GM06990 (cell line): ENCODE measurements at regions not wholly inside any gene's neighbourhood (a gene's known extent, or its start where the extent isn't known, plus 50 kb on each side); places are given as distances from the start of the nearest gene placed in this dataset.

Source experiments
- DNase-seq: peaks from one replicate; pipeline ENCODE4 v3.0.0-alpha.2; 2011; ENCODE audit not compliant: insufficient read length; ENCODE audit errors: extremely low read depth
- H3K27me3 ChIP-seq: replicated peaks from 2 replicates; pipeline ENCODE4 v1.6.0; 2011; ENCODE audit warnings: low read length; ENCODE audit not compliant: control insufficient read depth, insufficient read depth
- H3K36me3 ChIP-seq: 2 replicates; pipeline ENCODE4 v1.5.1; 2011; ENCODE audit warnings: low read length; ENCODE audit not compliant: control insufficient read depth, insufficient read depth
- H3K4me3 ChIP-seq: replicated peaks from 2 replicates; pipeline ENCODE4 v1.5.1; 2011; ENCODE audit warnings: low read depth, mild to moderate bottlenecking, control low read depth, low read length
- CTCF ChIP-seq: IDR thresholded peaks from 2 replicates; pipeline ENCODE4 v1.5.1; 2011; ENCODE audit warnings: low read length, control low read depth, mild to moderate bottlenecking, inconsistent platforms; ENCODE audit not compliant: insufficient read depth, poor library complexity, severe bottlenecking

GRCh38 chr18:64589000-64589399 is 440.1 kb upstream of the LINC00305 start:
- H3K4me3 ChIP-seq, result no peak overlapping the region
- no peaks in the 10 kb centered on the region for H3K36me3 ChIP-seq
- TF ChIP-seq CTCF, result no peak
- no peaks in the 10 kb centered on the region for H3K27me3 ChIP-seq
- no peak for DNase-seq

DNA sequence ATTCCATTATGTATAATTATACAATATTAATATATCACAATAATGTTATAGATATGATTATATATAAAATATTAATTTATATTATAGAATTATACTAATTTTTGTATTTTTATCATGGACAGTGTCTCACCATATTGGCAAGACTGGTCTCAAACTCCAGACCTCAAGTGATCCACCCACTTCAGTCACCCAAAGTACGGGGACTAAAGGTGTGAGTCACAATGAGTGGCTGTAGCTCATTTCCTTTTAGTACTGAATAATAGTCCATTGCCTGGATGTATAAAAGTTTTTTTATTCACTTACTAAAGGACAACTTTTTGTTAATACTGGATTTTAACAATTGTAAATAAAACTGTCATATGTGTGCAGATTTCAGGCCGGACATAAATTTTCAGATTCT is 417.6 kb upstream of the LINC00305 start:
- TF ChIP-seq CTCF, result no peak
- no peaks in the 10 kb centered on the region for H3K27me3 ChIP-seq
- no peaks in the 10 kb centered on the region for H3K36me3 ChIP-seq
- no peak overlapping the region for H3K4me3 ChIP-seq
- DNase-seq, result no peak

GRCh38 chr18:64562651-64563050 is 413.8 kb upstream of the LINC00305 start:
- H3K36me3 ChIP-seq, result no peaks in the 10 kb centered on the region

DNA sequence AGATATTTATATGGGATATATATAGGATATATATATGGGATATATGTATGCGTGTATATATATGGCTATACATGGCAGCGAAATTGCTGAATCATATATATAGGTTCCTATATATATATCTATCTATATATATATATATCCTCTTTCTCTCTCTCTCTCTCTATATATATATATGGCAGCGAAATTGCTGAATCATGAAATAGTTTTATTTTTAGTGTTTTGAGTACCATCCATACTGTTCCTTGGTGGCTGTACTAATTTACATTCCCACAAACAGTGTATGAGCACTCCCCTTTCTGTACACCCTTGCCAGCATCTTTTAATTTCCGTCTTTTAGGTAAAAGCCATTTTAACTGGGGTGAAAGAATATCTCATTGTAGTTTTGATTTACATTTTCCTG is 397.6 kb upstream of the LINC00305 start:
- H3K27me3 ChIP-seq, result no peaks in the 10 kb centered on the region
- H3K36me3 ChIP-seq, result no peaks in the 10 kb centered on the region
- no peak overlapping the region for H3K4me3 ChIP-seq
- DNase-seq, result no peak
- TF ChIP-seq CTCF, result no peak

More at GRCh38 chr18:64562651-64563050, 413.8 kb upstream of the LINC00305 start:
- Histone ChIP-seq H3K4me3 (no peak overlapping the region), H3K27me3 (no peaks in the 10 kb centered on the region)
- no peak for DNase-seq
- no peak for TF ChIP-seq CTCF

DNA sequence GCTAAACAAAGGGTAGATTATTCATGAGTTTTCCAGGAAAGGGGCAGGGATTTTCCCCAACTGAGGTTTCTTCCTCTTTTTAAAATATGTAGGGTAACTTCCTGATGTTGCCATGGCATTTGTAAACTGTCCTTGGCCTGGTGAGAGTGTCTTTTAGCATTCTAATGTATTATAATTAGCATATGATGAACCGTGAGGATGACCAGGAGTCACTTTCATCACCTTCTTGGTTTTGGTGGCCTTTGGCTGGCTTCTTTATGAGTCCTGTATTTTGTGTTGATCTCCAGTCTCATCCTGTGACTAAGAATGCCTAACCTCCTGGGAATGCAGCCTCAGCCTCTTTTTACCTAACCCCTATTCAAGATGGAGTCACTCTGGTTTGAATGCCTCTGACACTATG is 391.0 kb upstream of the LINC00305 start:
- no peaks in the 10 kb centered on the region for H3K27me3 ChIP-seq
- no peak for TF ChIP-seq CTCF
- no peak overlapping the region for H3K4me3 ChIP-seq
- DNase-seq, result no peak
- no peaks in the 10 kb centered on the region for H3K36me3 ChIP-seq

DNA sequence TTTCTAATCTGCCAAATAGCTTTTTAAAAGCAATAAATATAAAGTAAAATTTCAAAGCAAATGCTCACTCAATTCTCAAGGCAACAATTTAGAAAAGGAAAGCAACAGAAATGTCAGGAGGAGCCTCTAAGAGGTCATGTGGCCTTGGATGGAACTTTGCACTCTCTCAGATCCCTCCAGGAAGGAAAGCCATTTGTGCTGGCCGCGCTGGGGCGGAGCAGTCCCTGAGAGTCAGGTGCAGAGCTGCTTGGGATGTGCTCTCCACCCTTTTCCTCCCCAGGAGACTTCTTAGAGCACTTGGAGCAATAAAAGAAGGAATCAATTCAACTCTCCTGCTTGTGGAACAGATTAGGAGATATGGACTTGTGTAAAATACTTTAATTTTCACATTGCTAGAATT is 379.8 kb upstream of the LINC00305 start:
- no peak for TF ChIP-seq CTCF
- DNase-seq, result no peak
- no peak overlapping the region for H3K4me3 ChIP-seq
- H3K27me3 ChIP-seq, result no peaks in the 10 kb centered on the region
- no peaks in the 10 kb centered on the region for H3K36me3 ChIP-seq
